HG03045 (cell line): ENCODE measurements at regions not wholly inside any gene's neighbourhood (a gene's known extent, or its start where the extent isn't known, plus 50 kb on each side); places are given as distances from the start of the nearest gene placed in this dataset.

Source experiments
- ATAC-seq: cut with Tn5 transposase; IDR thresholded peaks from one replicate; pipeline ENCODE4 v1.9.1; 2021; ENCODE audit warnings: mild to moderate bottlenecking, moderate library complexity; ENCODE audit not compliant: unreplicated experiment

DNA sequence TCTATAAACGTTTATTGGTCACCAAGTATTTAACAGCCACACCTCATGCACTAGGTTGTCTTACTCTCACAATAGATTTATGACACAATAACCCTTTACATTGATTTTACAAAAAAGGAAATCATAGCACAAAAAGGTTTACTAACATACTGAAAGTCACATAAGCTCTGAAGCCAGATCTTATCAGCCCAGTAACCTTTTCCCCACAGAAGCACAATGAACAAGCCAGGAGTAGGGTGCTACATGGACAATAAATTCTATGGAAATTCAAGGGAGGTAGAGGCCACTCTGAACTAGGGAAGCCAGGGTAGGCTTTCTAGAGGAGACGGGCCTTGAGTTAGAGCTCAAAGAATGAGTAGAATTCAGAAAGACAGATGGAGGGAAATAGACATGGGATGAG lies 633.5 kb upstream of the CADM1 start:
- no peak for ATAC-seq

- ATAC-seq = no peak
Measured at GRCh38 chr11:116136987-116137674, 632.9 kb upstream of the CADM1 start.

GRCh38 chr11:116135891-116136290 lies 631.7 kb upstream of the CADM1 start:
- ATAC-seq = no peak

- ATAC-seq = no peak
Measured at GRCh38 chr11:116134450-116134849, 630.2 kb upstream of the CADM1 start.

DNA sequence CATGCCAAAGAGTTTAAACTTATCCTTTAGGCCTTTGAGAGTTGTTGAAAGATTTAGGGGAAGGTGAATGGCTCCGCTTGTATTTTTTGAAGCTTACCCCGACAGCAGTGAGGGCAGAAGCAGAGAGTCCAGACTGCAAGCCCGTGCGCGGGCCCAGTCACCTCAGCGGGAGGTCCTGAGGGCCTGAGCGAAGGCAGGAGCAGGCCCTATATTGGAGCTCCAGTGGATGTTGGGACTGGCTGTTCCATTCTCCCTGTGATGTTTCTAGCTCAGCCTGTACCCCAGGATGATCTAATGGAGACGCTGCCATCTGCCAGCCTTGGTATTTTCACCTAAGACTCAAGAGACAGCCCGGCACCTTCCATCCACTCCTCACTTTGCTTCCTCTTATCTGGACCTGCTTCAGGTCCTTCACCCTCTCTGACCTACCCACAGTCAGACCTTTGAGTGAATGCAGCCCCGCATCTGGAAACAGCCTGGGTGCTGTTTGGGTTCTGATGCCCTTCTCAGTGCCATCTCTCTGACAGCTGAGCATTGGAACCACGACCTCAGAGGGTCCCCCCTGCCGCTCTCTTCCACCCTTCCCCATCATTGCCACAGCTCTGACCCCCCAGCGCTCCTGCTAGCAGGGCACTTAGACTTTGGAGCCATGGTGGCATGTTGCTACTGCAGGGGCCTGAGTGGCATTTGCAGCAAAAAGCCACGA lies 628.2 kb upstream of the CADM1 start:
- no peak for ATAC-seq

GRCh38 chr11:116130122-116130521 lies 625.9 kb upstream of the CADM1 start:
- ATAC-seq = no peak

DNA sequence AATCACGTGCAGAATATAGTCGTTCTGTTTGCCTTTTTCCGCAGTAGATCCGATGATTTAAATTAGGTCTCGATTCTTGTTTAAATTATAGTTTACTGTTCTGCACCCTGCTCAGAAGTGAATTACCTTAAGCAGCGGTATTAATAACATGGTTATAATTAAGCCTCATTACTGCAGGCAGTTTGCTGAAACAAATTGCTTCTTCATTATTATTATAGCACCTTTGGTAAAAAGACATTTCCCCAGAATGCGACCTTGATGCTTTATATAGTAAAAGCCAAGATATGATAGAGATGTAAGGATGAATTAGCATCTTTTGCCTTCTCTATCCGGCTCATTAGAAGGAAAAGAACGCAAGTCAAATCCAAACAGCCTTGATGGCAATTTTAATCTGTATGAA lies 625.2 kb upstream of the CADM1 start:
- ATAC-seq = no peak

- ATAC-seq = no peak
Measured at GRCh38 chr11:116126562-116126961, 622.3 kb upstream of the CADM1 start.

- no peak for ATAC-seq
Measured at GRCh38 chr11:116124922-116125714, 620.9 kb upstream of the CADM1 start.

DNA sequence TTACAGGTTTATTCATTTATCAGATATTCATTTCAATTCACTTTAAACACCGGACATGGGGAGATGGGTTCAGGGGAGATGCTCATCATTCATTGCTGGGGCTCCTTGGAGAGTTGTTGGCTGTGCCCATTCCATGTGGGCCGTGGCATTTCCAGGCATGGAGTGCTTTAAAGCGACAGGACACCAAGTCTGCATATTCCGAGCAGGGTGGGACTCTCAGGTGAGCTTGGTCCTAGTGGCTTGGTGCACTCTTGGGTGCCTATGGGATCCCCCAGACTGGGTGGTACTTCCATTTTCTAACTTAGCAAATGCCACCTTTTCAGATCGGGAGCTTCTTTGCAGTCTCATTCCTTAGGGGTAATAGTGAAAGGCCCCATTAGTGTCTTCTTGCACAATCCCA lies 619.5 kb upstream of the CADM1 start:
- no peak for ATAC-seq

- ATAC-seq = no peak
Measured at GRCh38 chr11:116122697-116123472, 618.7 kb upstream of the CADM1 start.

DNA sequence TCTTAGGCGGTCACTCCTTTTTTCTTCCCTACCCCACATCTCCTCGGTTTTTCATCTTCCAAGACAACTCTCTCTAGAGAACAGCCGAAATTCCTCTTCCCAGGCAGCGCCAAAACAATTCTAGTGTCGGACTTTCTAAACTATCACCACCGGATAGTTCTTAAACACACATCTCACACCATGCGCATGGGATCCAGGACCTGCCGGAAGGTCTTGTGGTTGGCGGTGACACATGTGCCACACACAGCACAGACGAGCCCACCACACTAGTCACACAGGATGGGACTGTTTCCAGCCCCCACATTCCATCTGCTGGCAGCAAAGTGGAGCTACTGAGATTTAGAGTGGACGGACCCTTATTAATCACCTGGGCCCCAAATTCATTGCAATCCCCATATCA lies 614.9 kb upstream of the CADM1 start:
- no peak for ATAC-seq

DNA sequence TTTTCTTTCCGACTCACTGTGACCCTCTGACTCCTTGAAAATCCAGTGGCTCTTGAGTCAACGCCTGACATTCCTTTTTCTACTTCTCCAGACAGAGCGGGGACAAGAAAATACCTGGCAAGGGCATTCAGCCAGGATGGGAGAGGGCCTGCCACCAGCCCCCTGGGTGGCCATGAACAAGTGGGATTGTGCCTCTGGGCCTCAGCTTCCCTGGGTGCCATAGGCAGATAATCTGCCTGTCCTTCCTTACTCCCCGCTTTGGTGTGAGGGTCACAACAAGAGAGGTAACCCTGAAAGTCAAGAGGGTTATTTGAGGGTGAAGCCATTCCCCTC lies 613.9 kb upstream of the CADM1 start:
- no peak for ATAC-seq

- no peak for ATAC-seq
Measured at GRCh38 chr11:116117331-116118137, 613.3 kb upstream of the CADM1 start.

GRCh38 chr11:116115801-116116200 lies 611.6 kb upstream of the CADM1 start:
- no peak for ATAC-seq

GRCh38 chr11:116114198-116114651 lies 610.0 kb upstream of the CADM1 start:
- ATAC-seq = no peak

DNA sequence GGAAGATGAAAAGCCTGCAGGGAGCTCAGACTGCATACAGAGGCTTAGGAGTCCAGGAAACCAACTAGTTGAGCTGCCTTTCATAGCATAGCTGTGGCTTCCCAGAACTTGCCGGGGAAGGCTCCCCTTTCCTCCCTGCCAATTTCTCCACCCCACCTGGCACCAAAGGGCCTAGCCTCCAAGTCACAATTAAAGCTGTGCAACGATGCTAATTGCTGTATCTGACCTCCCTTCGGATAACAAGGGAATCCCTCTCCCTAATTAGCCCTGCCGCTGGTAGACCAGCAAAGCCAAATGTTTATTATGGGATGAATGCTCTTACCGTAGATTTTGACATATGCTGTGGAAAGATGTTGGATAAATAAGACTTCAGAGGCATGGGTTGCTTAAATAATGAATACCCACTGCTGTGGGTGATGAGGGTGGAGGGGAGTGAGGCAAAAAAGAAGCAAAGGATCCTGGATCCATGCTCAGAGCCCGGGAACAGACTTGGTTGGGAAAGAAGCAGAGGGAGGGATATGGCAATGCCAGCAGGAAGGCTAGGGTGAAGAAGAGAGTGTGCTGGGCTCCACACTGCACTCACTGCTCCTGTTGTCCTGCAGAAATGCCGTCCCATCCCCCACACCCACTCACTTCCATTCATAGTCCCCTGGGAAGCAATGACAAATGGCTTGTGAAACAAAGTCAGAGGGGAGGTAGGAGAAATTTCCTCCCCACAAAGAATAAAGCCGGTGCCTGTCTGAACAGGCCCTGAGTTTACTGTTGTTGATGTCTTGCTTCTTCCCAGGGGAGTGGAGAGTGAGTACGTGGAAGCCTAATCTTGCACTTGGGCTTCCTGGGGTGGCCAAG lies 608.1 kb upstream of the CADM1 start:
- no peak for ATAC-seq

DNA sequence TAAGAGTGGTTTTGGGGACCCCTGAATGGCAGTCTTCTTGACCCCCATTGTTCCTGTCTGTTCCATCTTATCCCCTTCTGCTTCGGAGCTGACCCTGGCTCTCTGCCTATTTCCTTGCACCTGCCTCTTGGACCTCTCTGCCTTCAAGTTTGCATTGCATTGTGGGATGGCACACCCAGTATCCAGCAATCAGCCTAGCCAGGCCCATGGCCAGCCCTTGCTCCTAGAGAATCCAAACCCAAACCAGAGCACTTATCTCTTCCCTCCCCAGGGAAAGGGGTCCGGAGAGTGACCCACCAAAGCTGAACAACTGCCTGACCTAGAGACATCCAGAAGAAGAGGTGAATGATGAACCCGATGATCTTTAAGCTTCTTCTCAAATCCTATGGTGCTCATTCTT lies 607.3 kb upstream of the CADM1 start:
- ATAC-seq = no peak

DNA sequence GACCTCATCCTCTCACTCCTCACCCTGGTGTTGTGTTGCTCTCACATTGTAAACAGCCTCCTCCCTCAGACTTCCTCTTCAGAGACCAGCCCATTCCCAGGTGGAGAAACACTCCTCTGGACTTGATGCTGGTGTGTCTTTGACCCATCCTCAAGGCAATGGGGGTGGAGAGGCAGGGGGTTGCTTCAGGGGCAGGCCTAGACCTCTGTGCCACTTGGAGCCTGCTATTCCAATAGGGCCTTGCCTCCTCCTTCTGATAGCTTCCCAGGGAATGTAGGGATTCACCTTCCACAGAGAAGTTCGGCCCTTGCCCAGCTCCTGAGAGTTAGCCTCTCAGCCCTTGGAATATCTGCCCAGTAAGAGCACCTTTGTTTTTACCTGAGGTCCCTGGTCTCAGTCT lies 606.6 kb upstream of the CADM1 start:
- no peak for ATAC-seq
